H1 (cell line): ENCODE measurements at regions not wholly inside any gene's neighbourhood (a gene's known extent, or its start where the extent isn't known, plus 50 kb on each side); places are given as distances from the start of the nearest gene placed in this dataset.
"Not testable (repeated sequence)": the region's sequence is repeated elsewhere in the genome, so short reads cannot be mapped to it uniquely, and the experiment has no call there.

Source experiments
- CTCF ChIA-PET: fragments of 300-600 bp; sonication (Branson Sonifier 250); formaldehyde crosslinking; loops from one replicate; lab custom pipeline; 2021; ENCODE audit not compliant: partially characterized antibody; lab: Charles Lee
- POLR2A ChIA-PET: fragments of 300-600 bp; sonication (Branson Sonifier 250); formaldehyde crosslinking; loops from one replicate; lab custom pipeline; 2021; ENCODE audit warnings: inconsistent platforms; ENCODE audit not compliant: partially characterized antibody; lab: Charles Lee
- DNase-seq, 2 experiments: peaks; one replicate each; pipeline versions ENCODE4 v3.0.0 to v3.0.0-alpha.2; 2010 to 2022; ENCODE audit warnings: low spot score in 2 of 2, low read depth in 1 of 2, mixed read lengths in 1 of 2
- FAIRE-seq: peaks from 2 replicates; lab custom pipeline; 2011; peaks lifted over from hg19 to GRCh38; lab: Jason Lieb, UNC
- H2AFZ ChIP-seq: 2 replicates; pipeline ENCODE4 v1.8.1; 2012; ENCODE audit warnings: low read length, inconsistent platforms
- H2AK5ac ChIP-seq: 2 replicates; pipeline ENCODE4 v1.6.1; 2013; ENCODE audit warnings: low read depth, low read length
- H2BK120ac ChIP-seq: replicated peaks from 2 replicates; pipeline ENCODE3; 2013; ENCODE audit warnings: low read depth, low read length, inconsistent platforms
- H2BK12ac ChIP-seq: 2 replicates; pipeline ENCODE4 v1.6.1; 2013; ENCODE audit warnings: low read depth, low read length
- H2BK15ac ChIP-seq: 2 replicates; pipeline ENCODE4 v1.6.1; 2013; ENCODE audit warnings: low read length
- H2BK20ac ChIP-seq: 2 replicates; pipeline ENCODE4 v1.6.1; 2013; ENCODE audit warnings: low read length
- H2BK5ac ChIP-seq: 2 replicates; pipeline ENCODE4 v1.6.1; 2013; ENCODE audit warnings: low read depth, low read length
- H3K14ac ChIP-seq: 2 replicates; pipeline ENCODE4 v1.6.1; 2013; ENCODE audit warnings: inconsistent platforms; ENCODE audit not compliant: insufficient read length
- H3K18ac ChIP-seq: 2 replicates; pipeline ENCODE4 v1.6.1; 2013; ENCODE audit warnings: low read length; ENCODE audit errors: extremely low read depth
- H3K23ac ChIP-seq: 2 replicates; pipeline ENCODE4 v1.6.1; 2013; ENCODE audit warnings: inconsistent platforms; ENCODE audit not compliant: insufficient read length
- H3K23me2 ChIP-seq: 2 replicates; pipeline ENCODE4 v1.6.1; 2013; ENCODE audit warnings: low read depth, low read length
- H3K27ac ChIP-seq: 2 replicates; pipeline ENCODE4 v1.6.1; 2011; ENCODE audit warnings: low read depth, low read length, inconsistent platforms
- H3K27me3 ChIP-seq, 4 experiments: replicated peaks in 1 of 4; 1 replicate in 1 of 4; 2 replicates in 3 of 4; pipeline versions ENCODE4 v1.6.1 to v1.8.1; 2011 to 2013; ENCODE audit warnings: low read length in 3 of 4, mild to moderate bottlenecking in 3 of 4, inconsistent platforms in 2 of 4, mixed read lengths in 2 of 4, moderate library complexity in 1 of 4; ENCODE audit not compliant: control insufficient read depth in 3 of 4, insufficient read depth in 3 of 4; ENCODE audit errors: extremely low read depth in 1 of 4
- H3K36me3 ChIP-seq, 4 experiments: 2 replicates each; pipeline versions ENCODE4 v1.6.1 to v1.8.1; 2011 to 2013; ENCODE audit warnings: mild to moderate bottlenecking in 4 of 4, low read length in 3 of 4, moderate library complexity in 2 of 4, control low read depth in 1 of 4, inconsistent platforms in 1 of 4; ENCODE audit not compliant: insufficient read depth in 4 of 4, control insufficient read depth in 2 of 4
- H3K4ac ChIP-seq: replicated peaks from 2 replicates; pipeline ENCODE3; 2013; ENCODE audit warnings: low read length, low read depth, mixed read lengths, inconsistent platforms; ENCODE audit not compliant: insufficient read length
- H3K4me1 ChIP-seq, 4 experiments: replicated peaks in 1 of 4; 1 replicate in 1 of 4; 2 replicates in 3 of 4; pipeline versions ENCODE4 v1.6.1 to v1.8.1; 2011 to 2013; ENCODE audit warnings: low read length in 3 of 4, inconsistent platforms in 2 of 4, mixed read lengths in 1 of 4; ENCODE audit not compliant: insufficient read depth in 4 of 4, control insufficient read depth in 3 of 4
- H3K4me2 ChIP-seq, 2 experiments: 2 replicates each; pipeline versions ENCODE4 v1.6.1 to v1.8.1; 2011 to 2013; ENCODE audit warnings: low read depth in 2 of 2, low read length in 2 of 2, control low read depth in 1 of 2, inconsistent platforms in 1 of 2, mild to moderate bottlenecking in 1 of 2; ENCODE audit not compliant: insufficient read depth in 1 of 2
- H3K4me3 ChIP-seq, 4 experiments: fragments of 200-600, 300-600 bp in 1 of 4; sonication (generic), shearing (Covaris generic), sonication (Bioruptor Twin) in 1 of 4; 2 replicates each; pipeline versions ENCODE4 v1.5.1 to v1.8.1; 2011 to 2016; ENCODE audit warnings: low read length in 4 of 4, low read depth in 3 of 4, control low read depth in 2 of 4, inconsistent platforms in 2 of 4, mild to moderate bottlenecking in 2 of 4, mixed read lengths in 1 of 4, moderate library complexity in 1 of 4; ENCODE audit not compliant: insufficient read depth in 2 of 4; ENCODE audit errors: extremely low read depth in 1 of 4
- H3K56ac ChIP-seq: replicated peaks from 2 replicates; pipeline ENCODE3; 2013; ENCODE audit warnings: low read depth, mild to moderate bottlenecking, mixed read lengths, low read length, inconsistent platforms; ENCODE audit not compliant: insufficient read length
- H3K79me1 ChIP-seq: 2 replicates; pipeline ENCODE4 v1.6.1; 2013; ENCODE audit warnings: low read depth, low read length, control low read depth
- H3K79me2 ChIP-seq, 2 experiments: 2 replicates each; pipeline versions ENCODE4 v1.6.1 to v1.8.1; 2012 to 2013; ENCODE audit warnings: low read length in 2 of 2, mild to moderate bottlenecking in 2 of 2, inconsistent platforms in 1 of 2; ENCODE audit not compliant: insufficient read depth in 2 of 2, control insufficient read depth in 1 of 2
- H3K9ac ChIP-seq, 4 experiments: replicated peaks in 1 of 4; 1 replicate in 1 of 4; 2 replicates in 3 of 4; pipeline versions ENCODE4 v1.6.1 to v1.8.1; 2011 to 2013; ENCODE audit warnings: low read depth in 3 of 4, low read length in 3 of 4, control low read depth in 2 of 4, mild to moderate bottlenecking in 2 of 4, moderate library complexity in 2 of 4, inconsistent platforms in 1 of 4; ENCODE audit errors: extremely low read depth in 1 of 4
- H3K9me3 ChIP-seq, 2 experiments: 2 replicates each; pipeline versions ENCODE4 v1.6.1 to v1.8.1; 2012 to 2013; ENCODE audit warnings: mild to moderate bottlenecking in 2 of 2, moderate library complexity in 2 of 2, control low read depth in 1 of 2, inconsistent platforms in 1 of 2, low read depth in 1 of 2, low read length in 1 of 2, mixed read lengths in 1 of 2; ENCODE audit not compliant: insufficient read depth in 2 of 2
- H4K20me1 ChIP-seq, 2 experiments: replicated peaks in 1 of 2; 2 replicates each; pipeline versions ENCODE3 to v1.8.1; 2011 to 2013; ENCODE audit warnings: inconsistent platforms in 2 of 2, low read length in 2 of 2, mild to moderate bottlenecking in 1 of 2; ENCODE audit not compliant: insufficient read depth in 2 of 2, control insufficient read depth in 1 of 2
- H4K5ac ChIP-seq: 2 replicates; pipeline ENCODE4 v1.6.1; 2013; ENCODE audit warnings: low read length, low read depth, mixed read lengths, inconsistent platforms; ENCODE audit not compliant: insufficient read length
- H4K8ac ChIP-seq: 2 replicates; pipeline ENCODE4 v1.8.0; 2013; ENCODE audit warnings: mild to moderate bottlenecking, moderate library complexity, low read length, inconsistent platforms; ENCODE audit not compliant: insufficient read depth; ENCODE audit errors: extremely low read depth
- H4K91ac ChIP-seq: replicated peaks from 2 replicates; pipeline ENCODE3; 2013; ENCODE audit warnings: low read length, mixed read lengths, inconsistent platforms; ENCODE audit not compliant: insufficient read length
- GABPA ChIP-seq: IDR thresholded peaks from 2 replicates; pipeline ENCODE4 v1.6.1; 2011; ENCODE audit warnings: mild to moderate bottlenecking, low read length, moderate library complexity, borderline replicate concordance; ENCODE audit not compliant: insufficient read depth
- WGBS, 2 experiments: shearing (Covaris generic) in 1 of 2; methylation state at CpG; one replicate each; pipeline versions ENCODE4 v1.1.6 to v1.1.7; 2013 to 2015; ENCODE audit warnings: low lambda C conversion rate in 2 of 2, mixed read lengths in 2 of 2, inconsistent platforms in 1 of 2, low coverage in 1 of 2, missing lambda C conversion rate in 1 of 2; ENCODE audit not compliant: insufficient replicate concordance in 2 of 2, insufficient coverage in 1 of 2, insufficient read length in 1 of 2; ENCODE audit errors: extremely low coverage in 1 of 2, missing lambda C conversion rate in 1 of 2; 5-methylcytosine and 5-hydroxymethylcytosine counted together

- TF ChIP-seq GABPA: no peak
- TF ChIP-seq, all 59 proteins: peak for 0
Measured at GRCh38 chr1:64410217-64410616, 59.7 kb upstream of the CACHD1 start (continued).

- FAIRE-seq: not testable (repeated sequence)
Measured at GRCh38 chr1:64414855-64415546, 54.9 kb upstream of the CACHD1 start.

More at GRCh38 chr1:64414855-64415546, 54.9 kb upstream of the CACHD1 start:
- H2BK12ac ChIP-seq, H3K18ac ChIP-seq, H3K79me1 ChIP-seq, POLR2A ChIA-PET, H3K4ac ChIP-seq, H4K8ac ChIP-seq, H3K14ac ChIP-seq, H4K91ac ChIP-seq, H2AK5ac ChIP-seq, CTCF ChIA-PET, H3K79me2 ChIP-seq, H3K56ac ChIP-seq, DNase-seq, H2BK15ac ChIP-seq, H2BK120ac ChIP-seq, H2AFZ ChIP-seq, H3K36me3 ChIP-seq, H2BK5ac ChIP-seq, H3K27me3 ChIP-seq, H3K4me1 ChIP-seq, H3K9ac ChIP-seq, H3K27ac ChIP-seq, H3K23me2 ChIP-seq, H3K23ac ChIP-seq, H4K5ac ChIP-seq, H2BK20ac ChIP-seq, H4K20me1 ChIP-seq, H3K4me2 ChIP-seq, H3K4me3 ChIP-seq: not testable (repeated sequence)
- WGBS, 2 experiments: no CpG with 5 or more reads among the region's 56 CpGs
- H3K9me3 ChIP-seq: peaks cover 0 to 20% of the 10 kb centered on the region in 2 experiments; a peak in 1 of 4 replicates
